Endothelial cell of umbilical vein (primary cell): ENCODE measurements at regions not wholly inside any gene's neighbourhood (a gene's known extent, or its start where the extent isn't known, plus 50 kb on each side); places are given as distances from the start of the nearest gene placed in this dataset.

Experiments
- BruUV-seq: library from RNA; stranded (reverse); fragments of 400-500 nt; replicated peaks from 2 replicates; lab custom pipeline; 2021; lab: Mats Ljungman, UMichigan
- CTCF ChIA-PET: fragments of 300-600, 350-600 bp; sonication (Branson Sonifier 250); formaldehyde crosslinking; loops from one replicate; lab custom pipeline; 2021; ENCODE audit warnings: antibody characterized with exemption, inconsistent platforms; lab: Charles Lee
- POLR2A ChIA-PET: fragments of 300-600, 350-600 bp; sonication (Branson Sonifier 250); formaldehyde crosslinking; loops from one replicate; lab custom pipeline; 2021; ENCODE audit warnings: antibody characterized with exemption, inconsistent platforms; lab: Charles Lee
- DNase-seq: peaks from one replicate; pipeline ENCODE4 v3.0.0-alpha.2; 2011; ENCODE audit warnings: low read depth, low spot score
- FAIRE-seq: peaks from 2 replicates; lab custom pipeline; 2011; peaks lifted over from hg19 to GRCh38; lab: Jason Lieb, UNC
- H2AFZ ChIP-seq: 2 replicates; pipeline ENCODE4 v1.6.0; 2012; ENCODE audit warnings: low read depth, low read length, control low read depth, inconsistent platforms
- H3K27ac ChIP-seq: 2 replicates; pipeline ENCODE4 v1.5.1; 2011; ENCODE audit warnings: low read depth, mild to moderate bottlenecking, control low read depth, low read length, moderate library complexity; ENCODE audit not compliant: insufficient read depth
- H3K27me3 ChIP-seq, 2 experiments: 2 replicates each; pipeline versions ENCODE4 v1.6.0 to v1.6.1; 2011; ENCODE audit warnings: low read length in 2 of 2, mixed read lengths in 1 of 2; ENCODE audit not compliant: control insufficient read depth in 2 of 2, insufficient read depth in 2 of 2
- H3K36me3 ChIP-seq, 2 experiments: 2 replicates in 1 of 2; 3 replicates in 1 of 2; pipeline ENCODE4 v1.5.1; 2011; ENCODE audit warnings: low read length in 2 of 2, mild to moderate bottlenecking in 1 of 2, moderate library complexity in 1 of 2; ENCODE audit not compliant: control insufficient read depth in 2 of 2, insufficient read depth in 2 of 2; ENCODE audit errors: extremely low read depth in 1 of 2
- H3K4me1 ChIP-seq: 3 replicates; pipeline ENCODE4 v1.5.1; 2011; ENCODE audit warnings: mild to moderate bottlenecking, low read length; ENCODE audit not compliant: control insufficient read depth, insufficient read depth; ENCODE audit errors: extremely low read depth
- H3K4me2 ChIP-seq: 2 replicates; pipeline ENCODE4 v1.6.1; 2011; ENCODE audit warnings: low read length, control low read depth, mixed read lengths; ENCODE audit not compliant: insufficient read depth
- H3K4me3 ChIP-seq, 3 experiments: fragments of 200-600 bp in 1 of 3; sonication (generic), shearing (Covaris generic) in 1 of 3; replicated peaks in 1 of 3; 2 replicates each; pipeline ENCODE4 v1.5.1; 2011 to 2016; ENCODE audit warnings: control low read depth in 3 of 3, low read length in 3 of 3, mild to moderate bottlenecking in 2 of 3, inconsistent platforms in 1 of 3, low read depth in 1 of 3, moderate library complexity in 1 of 3; ENCODE audit not compliant: insufficient read depth in 1 of 3
- H3K79me2 ChIP-seq: 2 replicates; pipeline ENCODE4 v1.6.0; 2012; ENCODE audit warnings: low read length, inconsistent platforms; ENCODE audit not compliant: control insufficient read depth, insufficient read depth
- H3K9ac ChIP-seq: replicated peaks from 2 replicates; pipeline ENCODE3; 2011; ENCODE audit warnings: low read length, control low read depth; ENCODE audit not compliant: insufficient read depth; ENCODE audit errors: extremely low read depth
- H3K9me1 ChIP-seq: replicated peaks from 3 replicates; pipeline ENCODE4 v1.6.0; 2011; ENCODE audit warnings: mild to moderate bottlenecking, low read length; ENCODE audit not compliant: control insufficient read depth, insufficient read depth; ENCODE audit errors: extremely low read depth
- H3K9me3 ChIP-seq: replicated peaks from 2 replicates; pipeline ENCODE4 v1.5.1; 2012; ENCODE audit warnings: low read length, inconsistent platforms; ENCODE audit not compliant: control insufficient read depth, insufficient read depth
- H4K20me1 ChIP-seq: replicated peaks from 2 replicates; pipeline ENCODE3; 2011; ENCODE audit warnings: mild to moderate bottlenecking, low read length; ENCODE audit not compliant: control insufficient read depth, insufficient read depth; ENCODE audit errors: extremely low read depth
- CTCF ChIP-seq, 2 donors: IDR thresholded peaks; 1 replicate in 1 of 2; 2 replicates in 1 of 2; pipeline ENCODE4 v1.5.1; 2011; ENCODE audit warnings: low read length in 2 of 2, mild to moderate bottlenecking in 2 of 2, moderate library complexity in 2 of 2, control low read depth in 1 of 2, inconsistent platforms in 1 of 2, low read depth in 1 of 2; ENCODE audit not compliant: insufficient read depth in 1 of 2; ENCODE audit errors: extremely low read depth in 1 of 2
- EZH2 ChIP-seq: IDR thresholded peaks from 2 replicates; pipeline ENCODE4 v1.6.1; 2012; ENCODE audit warnings: borderline replicate concordance, low read depth, mild to moderate bottlenecking, moderate library complexity, low read length, inconsistent platforms; ENCODE audit not compliant: severe bottlenecking
- FOS ChIP-seq: IDR thresholded peaks from 2 replicates; pipeline ENCODE4 v1.6.1; 2011; ENCODE audit warnings: mild to moderate bottlenecking, low read length, moderate library complexity, borderline replicate concordance; ENCODE audit not compliant: insufficient read depth
- GATA2 ChIP-seq: IDR thresholded peaks from 2 replicates; pipeline ENCODE4 v1.7.0; 2011; ENCODE audit warnings: low read depth, mild to moderate bottlenecking, moderate library complexity, mixed read lengths, low read length; ENCODE audit not compliant: insufficient read length, insufficient read depth
- JUN ChIP-seq: IDR thresholded peaks from 2 replicates; pipeline ENCODE4 v1.6.1; 2011; ENCODE audit warnings: borderline replicate concordance, low read depth; ENCODE audit not compliant: insufficient read length, insufficient read depth
- MAX ChIP-seq: IDR thresholded peaks from 2 replicates; pipeline ENCODE4 v1.6.1; 2011; ENCODE audit not compliant: insufficient read depth, insufficient read length
- MYC ChIP-seq: IDR thresholded peaks from one replicate; pipeline ENCODE4 v1.6.1; 2011; ENCODE audit warnings: mild to moderate bottlenecking, low read depth, low read length
- POLR2A ChIP-seq: IDR thresholded peaks from 2 replicates; pipeline ENCODE4 v1.6.1; 2012; ENCODE audit warnings: low read depth, mild to moderate bottlenecking, control low read depth, low read length
- POLR2AphosphoS5 ChIP-seq: IDR thresholded peaks from 2 replicates; pipeline ENCODE4 v1.6.1; 2012; ENCODE audit warnings: low read depth, mild to moderate bottlenecking, control low read depth, low read length, moderate library complexity; ENCODE audit not compliant: insufficient read depth
- dilution Hi-C: fragments of 300-500 bp; cut with MboI; formaldehyde crosslinking; loops from one replicate; pipeline ENCODE4 v1.15.0; 2019; ENCODE audit warnings: low sequenced_read_pairs; ENCODE audit not compliant: extremely low pct_ligation_motif_present
- intact Hi-C: fragments of 100-400 bp; cut with micrococcal nuclease; formaldehyde crosslinking; loops from one replicate; pipeline ENCODE4 v1.10.0; 2022

GRCh38 chr17:77824102-77824779, 134.3 kb upstream of the TNRC6C start:
- H4K20me1 ChIP-seq: no peaks in the 10 kb centered on the region
- no peaks in the 10 kb centered on the region for H3K79me2 ChIP-seq
- BruUV-seq: no TSS peak
- no peak for TF ChIP-seq EZH2
- no peak for TF ChIP-seq POLR2AphosphoS5
- TF ChIP-seq CTCF (IDR thresholded peaks at IDR 0.05; ENCODE audit: extremely low read depth in 1 of 2, insufficient read depth in 1 of 2, low read depth in 1 of 2, low read length in 2 of 2): no peak
- TF ChIP-seq FOS: no peak
- no peak for TF ChIP-seq POLR2A
- no peak for TF ChIP-seq MYC
- no peak for TF ChIP-seq JUN
- no peak for TF ChIP-seq MAX
- no peak for TF ChIP-seq GATA2
- H2AFZ ChIP-seq: no peak overlapping the region
- H3K9me3 ChIP-seq: no peaks in the 10 kb centered on the region
- intact Hi-C loops (no loop called here), dilution Hi-C loops (no loop called here)
- POLR2A ChIA-PET: no interaction called here
- FAIRE-seq (no peak), DNase-seq (no peak)
- H3K27me3 ChIP-seq: no peaks in the 10 kb centered on the region
- H3K27ac ChIP-seq: no peak overlapping the region
- no peaks in the 10 kb centered on the region for H3K36me3 ChIP-seq
- no peak overlapping the region for H3K4me3 ChIP-seq
- CTCF ChIA-PET: no interaction called here
- H3K4me1 ChIP-seq: no peaks in the 10 kb centered on the region
- H3K9me1 ChIP-seq: no peaks in the 10 kb centered on the region
- H3K9ac ChIP-seq: no peak overlapping the region
- no peak overlapping the region for H3K4me2 ChIP-seq
